OCI-LY1 (cell line): ENCODE measurements at regions not wholly inside any gene's neighbourhood (a gene's known extent, or its start where the extent isn't known, plus 50 kb on each side); places are given as distances from the start of the nearest gene placed in this dataset.

Experiments used
- H2AFZ ChIP-seq: fragments of 200-600 bp; sonication (generic), shearing (Covaris generic); 2 replicates; pipeline ENCODE4 v1.6.0; 2014; ENCODE audit warnings: antibody characterized with exemption, mild to moderate bottlenecking, low read length
- H3F3A ChIP-seq: fragments of 200-600 bp; sonication (generic), shearing (Covaris generic); 2 replicates; pipeline ENCODE4 v1.6.0; 2014; ENCODE audit warnings: mild to moderate bottlenecking, antibody characterized with exemption, low read length, moderate library complexity; ENCODE audit not compliant: insufficient read depth
- H3K27ac ChIP-seq: fragments of 200-600 bp; sonication (generic); 2 replicates; pipeline ENCODE4 v1.5.1; 2014; ENCODE audit warnings: low read length, mixed run types, mild to moderate bottlenecking, low read depth; ENCODE audit not compliant: poor library complexity, severe bottlenecking
- H3K27me3 ChIP-seq: fragments of 200-600 bp; sonication (generic); 2 replicates; pipeline ENCODE4 v1.6.0; 2014; ENCODE audit warnings: antibody characterized with exemption, mild to moderate bottlenecking, low read length, moderate library complexity; ENCODE audit not compliant: insufficient read depth
- H3K36me3 ChIP-seq: fragments of 200-600 bp; sonication (generic); 2 replicates; pipeline ENCODE4 v1.6.1; 2014; ENCODE audit warnings: mild to moderate bottlenecking, antibody characterized with exemption, low read length, moderate library complexity, mixed read lengths; ENCODE audit not compliant: insufficient read depth
- H3K4me1 ChIP-seq: fragments of 200-600 bp; sonication (generic); 2 replicates; pipeline ENCODE4 v1.5.1; 2014; ENCODE audit warnings: mild to moderate bottlenecking, low read length, moderate library complexity; ENCODE audit not compliant: insufficient read depth, severe bottlenecking
- H3K4me2 ChIP-seq: fragments of 200-600 bp; sonication (generic), shearing (Covaris generic); 2 replicates; pipeline ENCODE4 v1.6.1; 2014; ENCODE audit warnings: low read length
- H3K4me3 ChIP-seq: fragments of 200-600 bp; sonication (generic); 2 replicates; pipeline ENCODE4 v1.5.1; 2014; ENCODE audit warnings: low read length, low read depth, mild to moderate bottlenecking, mixed read lengths; ENCODE audit not compliant: poor library complexity, severe bottlenecking
- H3K79me2 ChIP-seq: fragments of 200-600 bp; shearing (Covaris generic); 2 replicates; pipeline ENCODE4 v1.6.1; 2016; ENCODE audit warnings: mixed run types, low read length, mixed read lengths; ENCODE audit not compliant: insufficient read depth
- H3K9ac ChIP-seq: fragments of 200-600 bp; sonication (generic), shearing (Covaris generic); 2 replicates; pipeline ENCODE4 v1.6.1; 2014; ENCODE audit warnings: mild to moderate bottlenecking, low read length, mixed read lengths
- H3K9me2 ChIP-seq: fragments of 200-600 bp; sonication (generic), shearing (Covaris generic); 2 replicates; pipeline ENCODE4 v1.6.1; 2014; ENCODE audit warnings: low read depth, mild to moderate bottlenecking, low read length, mixed read lengths
- H3K9me3 ChIP-seq: fragments of 200-600 bp; shearing (Covaris generic); 2 replicates; pipeline ENCODE4 v1.6.1; 2014; ENCODE audit warnings: low read length, mixed read lengths
- H4K20me1 ChIP-seq: fragments of 200-600 bp; sonication (generic), shearing (Covaris generic); 2 replicates; pipeline ENCODE4 v1.6.0; 2016; ENCODE audit warnings: mild to moderate bottlenecking, low read length; ENCODE audit not compliant: insufficient read depth
- EZH2 ChIP-seq: fragments of 200-600 bp; sonication (generic), shearing (Covaris generic); IDR thresholded peaks from 2 replicates; pipeline ENCODE4 v1.8.0; 2017; ENCODE audit warnings: borderline replicate concordance, mixed run types, mild to moderate bottlenecking, antibody characterized with exemption, low read length, moderate library complexity, mixed read lengths
- TF ChIP-seq, protein P1 (sequence below): fragments of 200-600 bp; sonication (generic), shearing (Covaris generic); IDR thresholded peaks from 2 replicates; pipeline ENCODE4 v1.5.1; 2017; ENCODE audit warnings: mild to moderate bottlenecking, antibody characterized with exemption, low read length, moderate library complexity, mixed read lengths

DNA sequence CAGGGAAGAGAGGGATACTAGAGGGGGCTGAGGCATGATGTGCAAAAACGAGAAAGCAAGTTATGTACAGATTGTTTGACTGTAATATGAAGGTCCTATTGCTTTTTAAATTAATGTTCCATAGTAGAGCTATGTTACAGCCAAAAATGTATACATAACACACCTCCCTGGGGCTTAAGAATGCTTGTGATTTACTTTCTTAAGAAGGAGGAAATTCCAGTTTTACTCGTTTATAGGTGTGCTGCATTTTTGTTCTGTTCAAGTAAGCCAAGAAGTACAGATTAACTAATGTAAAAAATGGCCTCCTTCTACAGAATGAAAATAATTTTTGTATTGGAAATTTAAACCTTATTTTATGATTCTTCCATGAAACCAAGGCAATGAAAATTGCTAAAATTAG lies 614.4 kb upstream of the NR3C2 start:
- Histone ChIP-seq H4K20me1 (no peaks in the 10 kb centered on the region), H3K4me3 (no peak overlapping the region), H3K27me3 (no peaks in the 10 kb centered on the region), H3K4me2 (no peak overlapping the region), H3K36me3 (no peaks in the 10 kb centered on the region), H3K9me2 (no peaks in the 10 kb centered on the region), H3F3A (no peaks in the 10 kb centered on the region), H2AFZ (no peak overlapping the region), H3K27ac (no peak overlapping the region), H3K79me2 (no peaks in the 10 kb centered on the region), H3K4me1 (no peaks in the 10 kb centered on the region), H3K9ac (no peak overlapping the region), H3K9me3 (no peaks in the 10 kb centered on the region)
- TF ChIP-seq EZH2, result no peak
- TF ChIP-seq, protein P1, sequence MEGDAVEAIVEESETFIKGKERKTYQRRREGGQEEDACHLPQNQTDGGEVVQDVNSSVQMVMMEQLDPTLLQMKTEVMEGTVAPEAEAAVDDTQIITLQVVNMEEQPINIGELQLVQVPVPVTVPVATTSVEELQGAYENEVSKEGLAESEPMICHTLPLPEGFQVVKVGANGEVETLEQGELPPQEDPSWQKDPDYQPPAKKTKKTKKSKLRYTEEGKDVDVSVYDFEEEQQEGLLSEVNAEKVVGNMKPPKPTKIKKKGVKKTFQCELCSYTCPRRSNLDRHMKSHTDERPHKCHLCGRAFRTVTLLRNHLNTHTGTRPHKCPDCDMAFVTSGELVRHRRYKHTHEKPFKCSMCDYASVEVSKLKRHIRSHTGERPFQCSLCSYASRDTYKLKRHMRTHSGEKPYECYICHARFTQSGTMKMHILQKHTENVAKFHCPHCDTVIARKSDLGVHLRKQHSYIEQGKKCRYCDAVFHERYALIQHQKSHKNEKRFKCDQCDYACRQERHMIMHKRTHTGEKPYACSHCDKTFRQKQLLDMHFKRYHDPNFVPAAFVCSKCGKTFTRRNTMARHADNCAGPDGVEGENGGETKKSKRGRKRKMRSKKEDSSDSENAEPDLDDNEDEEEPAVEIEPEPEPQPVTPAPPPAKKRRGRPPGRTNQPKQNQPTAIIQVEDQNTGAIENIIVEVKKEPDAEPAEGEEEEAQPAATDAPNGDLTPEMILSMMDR, result no peak

- Histone ChIP-seq H3K27ac (no peak overlapping the region), H3K9me2 (no peaks in the 10 kb centered on the region), H3K4me1 (no peaks in the 10 kb centered on the region), H3K4me3 (no peak overlapping the region), H3K9me3 (no peaks in the 10 kb centered on the region), H3K4me2 (no peak overlapping the region), H3F3A (no peaks in the 10 kb centered on the region), H3K36me3 (no peaks in the 10 kb centered on the region), H4K20me1 (no peaks in the 10 kb centered on the region), H3K79me2 (no peaks in the 10 kb centered on the region), H2AFZ (no peak overlapping the region), H3K9ac (no peak overlapping the region), H3K27me3 (no peaks in the 10 kb centered on the region)
- TF ChIP-seq, protein P1, result no peak
- no peak for TF ChIP-seq EZH2
Observed at GRCh38 chr4:149055624-149056023, 613.4 kb upstream of the NR3C2 start.

GRCh38 chr4:149050840-149051239 lies 608.6 kb upstream of the NR3C2 start:
- H2AFZ ChIP-seq, result no peak overlapping the region
- no peaks in the 10 kb centered on the region for H3K79me2 ChIP-seq
- H3K9ac ChIP-seq, result no peak overlapping the region
- H3K36me3 ChIP-seq, result no peaks in the 10 kb centered on the region
- no peaks in the 10 kb centered on the region for H3F3A ChIP-seq
- H3K27ac ChIP-seq, result no peak overlapping the region
- no peak overlapping the region for H3K4me3 ChIP-seq
- H3K4me2 ChIP-seq, result no peak overlapping the region
- no peaks in the 10 kb centered on the region for H3K27me3 ChIP-seq
- H3K4me1 ChIP-seq, result no peaks in the 10 kb centered on the region
- H3K9me3 ChIP-seq, result no peaks in the 10 kb centered on the region
- H3K9me2 ChIP-seq, result no peaks in the 10 kb centered on the region
- no peak for TF ChIP-seq EZH2
- TF ChIP-seq, protein P1, result no peak
- H4K20me1 ChIP-seq, result no peaks in the 10 kb centered on the region
